Embryonic facial prominence (tissue), 1 donor: ENCODE measurements at regions not wholly inside any gene's neighbourhood (a gene's known extent, or its start where the extent isn't known, plus 50 kb on each side); places are given as distances from the start of the nearest gene placed in this dataset.

Experiments
- DNase-seq: peaks from one replicate; pipeline ENCODE4 v3.0.0-alpha.2; 2016; ENCODE audit errors: extremely low spot score

GRCh38 chr22:47659467-47660223, 897.2 kb downstream of the TBC1D22A start:
- DNase-seq, result no peak

GRCh38 chr22:47658182-47658581, 895.7 kb downstream of the TBC1D22A start:
- DNase-seq, result no peak

- no peak for DNase-seq
These were observed 894.8 kb downstream of the TBC1D22A start for GRCh38 chr22:47657224-47657623.

GRCh38 chr22:47656806-47657205, 894.4 kb downstream of the TBC1D22A start:
- DNase-seq, result no peak

- DNase-seq, result no peak
These were observed 893.5 kb downstream of the TBC1D22A start for GRCh38 chr22:47655930-47656329.

- no peak for DNase-seq
These were observed 892.6 kb downstream of the TBC1D22A start for GRCh38 chr22:47654922-47655491.

- DNase-seq, result no peak
These were observed 891.5 kb downstream of the TBC1D22A start for GRCh38 chr22:47653921-47654320.

GRCh38 chr22:47651216-47651987, 889.0 kb downstream of the TBC1D22A start:
- no peak for DNase-seq

GRCh38 chr22:47647720-47648119, 885.3 kb downstream of the TBC1D22A start:
- DNase-seq, result no peak

- no peak for DNase-seq
These were observed 884.7 kb downstream of the TBC1D22A start for GRCh38 chr22:47647181-47647580.

- no peak for DNase-seq
These were observed 883.5 kb downstream of the TBC1D22A start for GRCh38 chr22:47645923-47646322.

GRCh38 chr22:47645450-47645914, 883.0 kb downstream of the TBC1D22A start:
- no peak for DNase-seq

- no peak for DNase-seq
These were observed 871.9 kb downstream of the TBC1D22A start for GRCh38 chr22:47634347-47634746.

GRCh38 chr22:47633111-47633510, 870.7 kb downstream of the TBC1D22A start:
- DNase-seq, result no peak

GRCh38 chr22:47632701-47633100, 870.3 kb downstream of the TBC1D22A start:
- DNase-seq, result no peak

GRCh38 chr22:47631571-47632102, 869.2 kb downstream of the TBC1D22A start:
- DNase-seq, result no peak

- no peak for DNase-seq
These were observed 868.5 kb downstream of the TBC1D22A start for GRCh38 chr22:47630741-47631534.

GRCh38 chr22:47629791-47630655, 867.6 kb downstream of the TBC1D22A start:
- DNase-seq, result no peak

- DNase-seq, result no peak
These were observed 866.8 kb downstream of the TBC1D22A start for GRCh38 chr22:47629273-47629711.

- DNase-seq, result no peak
These were observed 866.2 kb downstream of the TBC1D22A start for GRCh38 chr22:47628477-47629272.
